ACHN (cell line): ENCODE measurements at regions not wholly inside any gene's neighbourhood (a gene's known extent, or its start where the extent isn't known, plus 50 kb on each side); places are given as distances from the start of the nearest gene placed in this dataset.

Experiments used
- DNase-seq: peaks from one replicate; pipeline ENCODE4 v3.0.0-alpha.2; 2015
- in situ Hi-C: cut with HindIII; loops from 2 replicates; pipeline ENCODE4 v1.10.0; 2017; ENCODE audit warnings: low sequenced_read_pairs, low pct_ligation_motif_present, low pct_unique_long_range_greater_than_20kb

- in situ Hi-C loops, result no loop called here
- DNase-seq, result no peak
Measured at GRCh38 chr4:120446051-120446567, 379.5 kb upstream of the MAD2L1 start.

- in situ Hi-C loops, result no loop called here
- no peak for DNase-seq
Measured at GRCh38 chr4:120445186-120445585, 378.5 kb upstream of the MAD2L1 start.

DNA sequence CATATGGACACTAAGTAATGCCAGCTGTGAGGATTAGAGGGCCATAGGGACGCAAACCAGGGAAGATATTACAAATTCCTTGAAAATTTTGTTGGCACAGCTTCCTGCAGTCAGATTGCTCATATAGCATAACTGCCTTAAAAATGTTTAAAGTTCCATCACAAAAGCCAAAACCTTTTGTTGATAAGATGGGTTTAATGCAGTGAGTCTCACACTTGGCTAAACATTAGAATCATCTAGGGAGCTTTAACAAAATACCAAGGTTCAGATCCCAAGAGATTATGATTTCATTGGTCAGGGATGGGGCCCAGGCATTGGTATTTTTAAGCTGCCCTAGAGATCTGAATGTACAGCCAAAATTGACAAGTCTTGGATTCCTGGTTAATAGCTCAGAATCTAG is 376.5 kb upstream of the MAD2L1 start:
- in situ Hi-C loops, result no loop called here
- no peak for DNase-seq

DNA sequence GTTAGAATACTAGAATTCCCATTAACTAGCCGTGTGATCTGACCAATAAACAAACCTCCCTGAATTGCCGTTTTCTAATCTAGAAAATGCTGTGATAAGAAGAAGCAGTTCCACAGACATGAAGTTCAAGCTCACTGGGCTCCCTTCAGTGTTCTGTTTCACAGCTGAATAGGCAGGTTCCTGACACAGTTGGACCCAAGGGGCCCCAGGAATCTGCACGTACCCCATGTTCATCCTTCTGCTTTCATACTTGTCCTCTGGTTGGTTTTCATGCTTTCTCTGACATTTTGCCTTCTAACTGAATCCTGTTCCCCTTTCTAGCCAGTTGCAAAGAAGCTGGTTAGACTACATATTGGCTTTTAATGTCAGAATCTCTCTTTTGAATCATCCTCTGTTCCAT is 374.1 kb upstream of the MAD2L1 start:
- DNase-seq, result no peak
- in situ Hi-C loops, result no loop called here

DNA sequence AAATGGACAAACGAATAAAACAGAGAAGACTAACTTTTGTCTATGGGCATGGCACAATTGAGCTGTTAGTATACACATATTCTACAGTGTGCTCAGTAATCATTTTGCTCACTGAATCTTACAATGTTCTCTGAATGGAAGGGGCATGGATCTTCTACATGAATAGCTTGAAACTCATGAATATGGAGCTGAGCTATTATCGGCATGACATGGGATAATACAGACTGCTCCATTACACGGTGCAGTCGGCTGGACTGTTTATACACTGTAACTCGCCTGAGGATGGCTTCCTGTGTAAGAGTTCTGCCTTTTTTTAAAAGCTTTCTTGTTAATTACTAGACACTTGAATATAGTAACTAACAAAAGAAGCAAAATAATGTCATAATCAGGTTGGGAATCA is 368.5 kb upstream of the MAD2L1 start:
- in situ Hi-C loops, result no loop called here
- no peak for DNase-seq

DNA sequence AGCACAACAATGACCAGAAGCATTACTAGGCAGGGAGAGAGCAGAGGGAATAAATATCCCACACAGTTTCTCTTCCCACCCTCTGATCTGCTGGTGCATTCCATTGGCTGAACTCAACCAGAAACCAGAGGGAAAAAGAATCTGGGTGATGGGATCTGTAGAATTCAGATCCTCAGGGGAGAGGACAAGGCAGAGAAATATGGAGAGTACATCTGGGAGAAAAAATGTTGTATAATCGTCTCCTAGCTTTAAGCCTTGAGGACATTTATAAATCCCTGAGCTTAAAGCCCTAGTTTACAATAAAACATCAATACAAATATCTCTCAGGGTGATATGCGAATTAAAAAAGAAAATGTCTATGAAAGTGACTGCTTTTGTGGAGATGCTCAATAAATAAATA is 368.1 kb upstream of the MAD2L1 start:
- in situ Hi-C loops, result no loop called here
- DNase-seq, result no peak

DNA sequence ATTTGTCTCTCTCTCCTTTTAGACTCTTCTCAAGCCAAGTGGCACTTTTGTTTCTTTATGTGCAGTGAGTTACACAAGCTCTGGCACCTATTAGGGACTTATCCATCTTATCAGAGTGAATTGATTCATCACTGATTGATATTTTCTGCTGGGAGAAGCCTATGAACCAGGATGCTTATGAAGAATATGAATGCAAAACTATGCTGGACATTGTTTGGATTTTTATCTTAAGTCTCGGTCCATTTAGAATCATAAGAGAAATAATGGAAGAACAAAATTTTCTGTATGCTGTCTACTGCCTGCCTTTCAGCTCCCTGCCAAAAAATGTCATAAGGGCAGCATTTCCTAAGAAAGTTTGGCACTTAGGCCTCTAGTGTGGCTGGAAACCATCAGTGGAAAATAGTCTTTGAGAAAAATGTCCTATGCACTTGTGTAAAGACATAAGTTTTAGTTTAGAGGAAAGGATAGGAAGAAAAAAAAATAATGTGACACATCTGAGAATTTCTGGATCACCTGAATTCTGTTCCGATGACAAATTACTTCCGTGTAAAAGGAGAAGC is 365.7 kb upstream of the MAD2L1 start:
- DNase-seq, result no peak
- in situ Hi-C loops, result no loop called here

DNA sequence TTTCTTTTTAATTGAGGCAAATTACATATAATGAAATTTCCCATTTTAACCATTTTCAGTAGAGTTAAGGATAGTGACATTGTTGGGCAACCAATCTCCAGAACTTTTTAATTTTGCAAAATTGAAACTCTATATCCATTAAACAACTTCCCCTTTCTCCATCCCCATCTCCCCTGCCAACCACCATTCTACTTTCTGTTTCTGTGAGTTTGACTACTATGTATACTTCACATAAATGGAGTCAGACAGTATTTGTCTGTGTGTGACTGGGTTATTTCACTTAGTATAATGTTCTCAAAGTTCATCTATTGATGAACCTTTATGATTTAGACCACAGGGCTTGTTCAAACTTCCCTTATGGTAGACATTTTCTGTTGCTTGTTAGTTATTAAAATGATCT is 364.5 kb upstream of the MAD2L1 start:
- in situ Hi-C loops, result no loop called here
- DNase-seq, result no peak

DNA sequence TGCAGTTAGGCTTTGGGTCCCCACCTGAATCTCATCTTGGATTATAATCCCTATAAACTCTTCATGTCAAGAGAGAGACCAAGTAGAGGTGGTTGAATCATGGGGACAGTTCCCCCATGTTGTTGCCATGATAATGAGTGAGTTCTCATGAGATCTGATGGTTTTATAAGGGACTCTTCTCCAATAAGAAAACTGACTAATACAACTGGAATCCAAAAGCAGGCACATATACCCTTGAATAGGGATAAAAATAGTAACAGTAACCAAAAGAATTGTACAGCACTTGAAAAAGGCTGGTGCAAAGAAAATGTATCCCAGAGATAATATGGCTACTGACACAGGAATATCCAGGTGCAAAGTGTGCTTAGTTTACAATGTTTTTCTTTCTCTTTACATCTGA is 351.5 kb upstream of the MAD2L1 start:
- DNase-seq, result no peak
- in situ Hi-C loops, result no loop called here

DNA sequence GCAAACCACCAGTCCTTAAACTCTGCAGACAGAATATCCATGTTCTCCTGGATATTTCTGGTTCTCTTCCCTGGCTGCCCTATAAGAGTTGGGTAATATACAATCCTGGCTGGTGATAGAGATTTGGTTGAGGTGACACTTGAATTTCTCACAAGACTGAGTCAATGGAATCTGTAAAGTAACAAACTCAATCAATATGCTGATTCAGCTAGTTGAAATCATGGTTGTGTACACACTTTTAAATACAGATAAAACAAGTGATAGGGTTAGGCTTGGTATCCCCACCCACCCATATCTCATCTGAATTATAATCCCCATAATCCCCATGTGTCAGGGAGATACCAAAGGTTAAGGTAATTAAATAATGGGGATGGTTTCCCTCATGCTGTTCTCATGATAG is 349.2 kb upstream of the MAD2L1 start:
- in situ Hi-C loops, result no loop called here
- DNase-seq, result no peak

- no peak for DNase-seq
- in situ Hi-C loops, result no loop called here
Measured at GRCh38 chr4:120406960-120407359, 340.3 kb upstream of the MAD2L1 start.

- DNase-seq, result no peak
- in situ Hi-C loops, result no loop called here
Measured at GRCh38 chr4:120403296-120403695, 336.6 kb upstream of the MAD2L1 start.

DNA sequence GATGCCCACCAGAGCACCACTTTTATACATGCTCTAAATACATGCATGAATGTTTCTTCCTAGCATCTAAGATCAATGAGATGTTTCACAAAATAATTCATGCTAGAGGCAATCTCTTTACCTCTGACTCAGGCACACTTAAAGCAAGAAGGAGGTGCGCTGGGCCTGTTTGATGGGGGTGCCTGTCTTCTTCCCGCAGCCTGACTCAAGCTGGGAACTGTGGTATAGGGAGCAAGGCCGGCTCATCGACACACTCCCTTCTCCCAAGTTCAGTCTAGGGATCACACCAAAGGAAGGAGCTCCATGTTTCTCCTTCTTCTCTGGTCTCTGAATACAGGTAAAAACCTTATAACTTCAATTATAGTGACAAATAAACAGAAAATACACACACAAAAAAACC is 333.8 kb upstream of the MAD2L1 start:
- in situ Hi-C loops, result no loop called here

DNA sequence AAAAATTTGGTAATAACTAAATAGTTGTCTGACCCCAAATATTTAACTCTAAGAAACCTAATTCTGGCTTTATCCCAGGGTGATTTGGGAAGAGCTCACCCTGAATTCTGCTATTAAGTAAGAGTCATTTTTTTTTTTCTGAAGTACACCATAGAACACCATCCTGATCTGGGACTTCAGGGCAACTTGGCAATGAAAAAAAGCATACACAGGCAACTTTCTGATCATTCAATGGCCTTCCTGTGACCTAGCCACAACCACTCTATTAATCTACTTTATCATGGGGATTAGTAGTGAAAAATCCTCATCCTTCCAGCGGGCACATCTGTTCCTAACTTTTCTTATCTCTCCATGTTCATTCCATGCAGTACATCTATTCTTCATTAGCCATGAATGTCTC is 333.2 kb upstream of the MAD2L1 start:
- in situ Hi-C loops, result no loop called here
- no peak for DNase-seq

More for the DNA sequence above, 333.8 kb upstream of the MAD2L1 start:
- DNase-seq, result no peak

- DNase-seq, result no peak
- in situ Hi-C loops, result no loop called here
Measured at GRCh38 chr4:120395746-120396145, 329.1 kb upstream of the MAD2L1 start.

DNA sequence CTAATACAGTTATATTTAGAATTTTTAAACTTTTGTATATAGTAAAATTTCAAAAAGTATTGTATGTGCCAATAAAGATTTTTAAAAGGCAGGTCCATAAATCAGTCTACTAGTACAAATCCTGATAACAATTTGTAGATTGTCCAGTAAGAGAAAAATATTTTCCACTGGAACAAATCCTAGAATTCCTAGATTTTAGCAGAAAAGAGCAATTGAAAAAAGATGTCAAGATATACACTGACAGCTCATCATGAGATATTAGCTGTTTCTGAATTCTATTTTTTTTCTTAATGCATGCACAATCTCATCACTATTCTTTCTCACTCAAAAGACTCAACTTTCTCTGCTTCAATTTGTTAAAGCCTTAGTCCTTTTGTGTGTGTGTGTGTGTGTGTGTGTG is 289.2 kb upstream of the MAD2L1 start:
- DNase-seq, result no peak
- in situ Hi-C loops, result no loop called here

DNA sequence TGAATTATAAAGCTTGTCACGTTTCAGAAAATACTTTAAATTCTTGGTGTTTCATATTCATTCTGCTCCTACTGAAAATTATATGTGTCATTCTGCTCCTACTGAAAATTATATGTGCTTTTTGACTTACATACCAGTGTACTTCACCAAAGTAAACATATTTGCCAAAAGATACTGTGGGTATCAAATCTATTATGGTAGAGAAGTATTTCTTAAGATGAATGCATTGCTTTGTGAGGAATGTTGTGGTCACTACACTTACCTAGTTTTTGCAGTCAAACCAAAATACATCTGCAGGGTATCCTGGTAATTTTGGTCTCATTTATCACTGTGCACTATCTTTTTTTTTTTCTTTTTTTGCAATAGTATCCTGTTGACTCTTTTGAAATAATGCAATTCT is 287.7 kb upstream of the MAD2L1 start:
- in situ Hi-C loops, result no loop called here
- DNase-seq, result no peak

DNA sequence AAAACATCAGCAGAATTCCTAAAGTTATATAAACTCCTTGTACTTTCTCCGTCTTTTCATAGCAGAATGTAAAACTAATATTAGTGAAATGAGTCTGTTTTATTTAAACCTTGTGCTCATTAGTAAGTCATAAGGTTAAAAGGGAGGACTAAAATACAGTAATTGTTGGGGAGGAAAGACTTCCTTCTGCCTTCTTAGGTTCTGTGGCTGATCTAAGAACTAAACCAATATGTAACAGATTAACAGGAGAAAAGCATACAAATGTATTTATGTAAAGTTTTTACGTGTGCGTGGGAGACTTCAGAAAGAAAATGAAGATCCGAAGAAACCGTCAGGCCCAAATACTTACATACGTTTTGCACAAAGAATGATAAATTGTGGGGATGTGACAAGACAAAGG is 286.6 kb upstream of the MAD2L1 start:
- in situ Hi-C loops, result no loop called here

DNA sequence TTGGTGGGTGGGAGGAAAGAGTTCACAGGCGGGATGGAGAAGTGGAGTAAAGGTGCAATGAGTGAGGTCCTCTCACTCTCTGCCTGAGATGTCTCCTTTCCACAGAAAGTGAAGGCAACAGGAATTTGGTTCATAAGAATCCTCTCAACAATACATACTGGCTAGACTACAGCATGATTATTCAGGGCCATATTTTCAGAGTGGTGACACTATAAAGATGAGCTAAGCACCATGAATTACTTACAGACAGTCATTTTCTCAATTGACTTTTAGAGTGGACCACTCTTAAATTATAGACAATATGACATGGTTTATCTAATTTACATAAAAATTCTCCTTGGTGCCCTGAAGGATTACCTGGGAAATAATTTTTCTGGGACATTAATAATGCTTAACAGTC is 286.1 kb upstream of the MAD2L1 start:
- no peak for DNase-seq
- in situ Hi-C loops, result no loop called here

More for the DNA sequence above, 286.6 kb upstream of the MAD2L1 start:
- DNase-seq, result no peak

GRCh38 chr4:120348948-120349347 is 282.3 kb upstream of the MAD2L1 start:
- no peak for DNase-seq
- in situ Hi-C loops, result no loop called here

DNA sequence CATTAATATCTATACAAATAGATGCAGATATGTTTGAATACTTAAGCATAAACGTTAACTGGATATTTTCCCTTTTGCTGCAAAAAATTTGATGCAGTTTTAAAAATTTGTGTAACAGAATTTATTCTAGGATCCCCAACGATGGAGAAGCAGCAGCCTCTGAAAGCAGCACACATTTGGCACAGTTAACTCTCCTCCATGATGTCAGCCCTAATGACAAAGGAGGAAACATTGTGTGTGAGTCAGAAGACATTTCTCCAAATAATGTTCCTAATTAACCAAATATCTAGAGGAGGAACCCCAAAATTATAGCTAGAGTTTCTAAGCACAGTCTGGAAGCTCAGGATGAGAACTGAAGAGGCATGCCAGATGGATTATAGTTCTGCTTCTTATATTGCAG is 281.9 kb upstream of the MAD2L1 start:
- in situ Hi-C loops, result no loop called here

More for the DNA sequence above, 281.9 kb upstream of the MAD2L1 start:
- no peak for DNase-seq
